MM.1S (cell line): ENCODE measurements at regions not wholly inside any gene's neighbourhood (a gene's known extent, or its start where the extent isn't known, plus 50 kb on each side); places are given as distances from the start of the nearest gene placed in this dataset.

Source experiments
- DNase-seq: peaks from one replicate; pipeline ENCODE4 v3.0.0-alpha.2; 2015
- H2AFZ ChIP-seq: fragments of 300-600 bp; sonication (generic); 2 replicates; pipeline ENCODE4 v1.6.0; 2016; ENCODE audit warnings: antibody characterized with exemption, low read length
- H3F3A ChIP-seq: fragments of 300-600 bp; sonication (generic); 2 replicates; pipeline ENCODE4 v1.6.1; 2016; ENCODE audit warnings: mild to moderate bottlenecking, antibody characterized with exemption, low read length, moderate library complexity, mixed read lengths; ENCODE audit not compliant: insufficient read depth
- H3K27ac ChIP-seq: fragments of 300-600 bp; sonication (generic); 2 replicates; pipeline ENCODE4 v1.5.1; 2016; ENCODE audit warnings: mild to moderate bottlenecking, low read length
- H3K27me3 ChIP-seq: fragments of 300-600 bp; sonication (generic); replicated peaks from 2 replicates; pipeline ENCODE4 v1.6.0; 2016; ENCODE audit warnings: low read length; ENCODE audit not compliant: insufficient read depth
- H3K36me3 ChIP-seq: fragments of 300-600 bp; sonication (generic); replicated peaks from 2 replicates; pipeline ENCODE4 v1.6.1; 2016; ENCODE audit warnings: mild to moderate bottlenecking, low read length, mixed read lengths; ENCODE audit not compliant: insufficient read depth
- H3K4me1 ChIP-seq: fragments of 300-600 bp; sonication (generic); 2 replicates; pipeline ENCODE4 v1.6.1; 2016; ENCODE audit warnings: low read length, mixed read lengths
- H3K4me2 ChIP-seq: fragments of 300-600 bp; sonication (generic); 2 replicates; pipeline ENCODE4 v1.6.0; 2016; ENCODE audit warnings: low read depth, low read length
- H3K4me3 ChIP-seq: fragments of 300-600 bp; sonication (generic); 2 replicates; pipeline ENCODE4 v1.5.1; 2016; ENCODE audit warnings: low read length, mixed read lengths
- H3K79me2 ChIP-seq: fragments of 300-600 bp; sonication (generic); 2 replicates; pipeline ENCODE4 v1.6.1; 2016; ENCODE audit warnings: mixed run types, low read length, mixed read lengths
- H3K9ac ChIP-seq: fragments of 300-600 bp; sonication (generic); 2 replicates; pipeline ENCODE4 v1.6.1; 2016; ENCODE audit warnings: low read length, mixed read lengths
- H3K9me2 ChIP-seq: fragments of 300-600 bp; sonication (generic); replicated peaks from 2 replicates; pipeline ENCODE4 v1.6.1; 2016; ENCODE audit warnings: mild to moderate bottlenecking, low read length, mixed read lengths; ENCODE audit not compliant: insufficient read depth
- H3K9me3 ChIP-seq: fragments of 300-600 bp; sonication (generic); replicated peaks from 2 replicates; pipeline ENCODE4 v1.6.1; 2016; ENCODE audit warnings: mild to moderate bottlenecking, low read length, mixed read lengths; ENCODE audit not compliant: insufficient read depth
- H4K20me1 ChIP-seq: fragments of 300-600 bp; sonication (generic); 2 replicates; pipeline ENCODE4 v1.6.1; 2016; ENCODE audit warnings: mild to moderate bottlenecking, low read length, moderate library complexity, mixed read lengths; ENCODE audit not compliant: insufficient read depth
- EZH2 ChIP-seq: fragments of 300-600 bp; sonication (generic); optimal IDR thresholded peaks from 2 replicates; pipeline ENCODE3; 2017; ENCODE audit warnings: low read depth, mild to moderate bottlenecking, antibody characterized with exemption, low read length, mixed read lengths
- EZH2phosphoT487 ChIP-seq: fragments of 300-600 bp; sonication (generic); IDR thresholded peaks from 2 replicates; pipeline ENCODE4 v1.6.1; 2018; ENCODE audit warnings: antibody characterized with exemption, low read length
- TF ChIP-seq, protein P1 (sequence below): fragments of 300-600 bp; sonication (generic); IDR thresholded peaks from 2 replicates; pipeline ENCODE4 v1.5.1; 2016; ENCODE audit warnings: antibody characterized with exemption, low read length, mixed read lengths

- Histone ChIP-seq H2AFZ (no peak overlapping the region), H3K27me3 (no peaks in the 10 kb centered on the region), H3K4me1 (no peaks in the 10 kb centered on the region), H3K4me2 (no peak overlapping the region), H3F3A (no peaks in the 10 kb centered on the region), H3K27ac (no peak overlapping the region), H4K20me1 (no peaks in the 10 kb centered on the region), H3K9ac (no peak overlapping the region), H3K9me3 (no peaks in the 10 kb centered on the region), H3K9me2 (no peaks in the 10 kb centered on the region), H3K4me3 (no peak overlapping the region), H3K79me2 (no peaks in the 10 kb centered on the region), H3K36me3 (no peaks in the 10 kb centered on the region)
- TF ChIP-seq, protein P1, sequence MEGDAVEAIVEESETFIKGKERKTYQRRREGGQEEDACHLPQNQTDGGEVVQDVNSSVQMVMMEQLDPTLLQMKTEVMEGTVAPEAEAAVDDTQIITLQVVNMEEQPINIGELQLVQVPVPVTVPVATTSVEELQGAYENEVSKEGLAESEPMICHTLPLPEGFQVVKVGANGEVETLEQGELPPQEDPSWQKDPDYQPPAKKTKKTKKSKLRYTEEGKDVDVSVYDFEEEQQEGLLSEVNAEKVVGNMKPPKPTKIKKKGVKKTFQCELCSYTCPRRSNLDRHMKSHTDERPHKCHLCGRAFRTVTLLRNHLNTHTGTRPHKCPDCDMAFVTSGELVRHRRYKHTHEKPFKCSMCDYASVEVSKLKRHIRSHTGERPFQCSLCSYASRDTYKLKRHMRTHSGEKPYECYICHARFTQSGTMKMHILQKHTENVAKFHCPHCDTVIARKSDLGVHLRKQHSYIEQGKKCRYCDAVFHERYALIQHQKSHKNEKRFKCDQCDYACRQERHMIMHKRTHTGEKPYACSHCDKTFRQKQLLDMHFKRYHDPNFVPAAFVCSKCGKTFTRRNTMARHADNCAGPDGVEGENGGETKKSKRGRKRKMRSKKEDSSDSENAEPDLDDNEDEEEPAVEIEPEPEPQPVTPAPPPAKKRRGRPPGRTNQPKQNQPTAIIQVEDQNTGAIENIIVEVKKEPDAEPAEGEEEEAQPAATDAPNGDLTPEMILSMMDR, result no peak
- TF ChIP-seq EZH2 (no peak), EZH2phosphoT487 (no peak)
- no peak for DNase-seq
Measured at GRCh38 chr18:42689310-42689709, 426.2 kb downstream of the RIT2 start.
